ENCODE measurements at regions not wholly inside any gene's neighbourhood (a gene's known extent, or its start where the extent isn't known, plus 50 kb on each side); places are given as distances from the start of the nearest gene placed in this dataset.

GRCh38 chr10:10865303-10865702 is 152.4 kb upstream of the CELF2 start:
- intact Hi-C loops (cut with DNase I): no loop called here
- no peak for TF ChIP-seq CTCF (IDR thresholded peaks at IDR 0.05)
- no peaks in the 10 kb centered on the region for H3K27me3 ChIP-seq
- FAIRE-seq: no peak
- ATAC-seq: no peak
- DNase-seq: no peak
- no peaks in the 10 kb centered on the region for H3K4me1 ChIP-seq
- H3K4me3 ChIP-seq: no peak overlapping the region
- no peak overlapping the region for H3K27ac ChIP-seq
- H3K9me3 ChIP-seq: no peaks in the 10 kb centered on the region
- 62 to 69% methylated on average over 3 of the region's 3 CpGs for WGBS, 2 donors
- no peaks in the 10 kb centered on the region for H3K36me3 ChIP-seq

- TF ChIP-seq CTCF (IDR thresholded peaks at IDR 0.05): no peak
- FAIRE-seq (no peak), DNase-seq (no peak), ATAC-seq (no peak)
- no peaks in the 10 kb centered on the region for H3K27me3 ChIP-seq
- H3K27ac ChIP-seq: no peak overlapping the region
- H3K36me3 ChIP-seq: no peaks in the 10 kb centered on the region
- no peaks in the 10 kb centered on the region for H3K4me1 ChIP-seq
- intact Hi-C loops (cut with DNase I): no loop called here
- H3K9me3 ChIP-seq: no peaks in the 10 kb centered on the region
- no peak overlapping the region for H3K4me3 ChIP-seq
- 78 to 82% methylated on average over 6 of the region's 6 CpGs for WGBS, 2 donors
Measured at GRCh38 chr10:10865913-10866312, 151.8 kb upstream of the CELF2 start.

- TF ChIP-seq CTCF (IDR thresholded peaks at IDR 0.05): no peak
- no peak for DNase-seq
- H3K36me3 ChIP-seq: no peaks in the 10 kb centered on the region
- no peak overlapping the region for H3K27ac ChIP-seq
- H3K4me3 ChIP-seq: no peak overlapping the region
- ATAC-seq: no peak
- FAIRE-seq: no peak
- peaks cover 0 to 2% (median 0%) of the 10 kb centered on the region in 4 donors for H3K27me3 ChIP-seq
- intact Hi-C loops (cut with DNase I): no loop called here
- WGBS, 2 donors: 52 to 66% methylated on average over 4 of the region's 4 CpGs
- no peaks in the 10 kb centered on the region for H3K9me3 ChIP-seq
- H3K4me1 ChIP-seq: no peaks in the 10 kb centered on the region
Measured at GRCh38 chr10:10869592-10869991, 148.1 kb upstream of the CELF2 start.

GRCh38 chr10:10870523-10871241 is 147.0 kb upstream of the CELF2 start:
- no peak for TF ChIP-seq CTCF (IDR thresholded peaks at IDR 0.05)
- no peaks in the 10 kb centered on the region for H3K36me3 ChIP-seq
- H3K27ac ChIP-seq: no peak overlapping the region
- no peaks in the 10 kb centered on the region for H3K9me3 ChIP-seq
- no peak for DNase-seq
- H3K4me3 ChIP-seq: no peak overlapping the region
- intact Hi-C loops (cut with DNase I): no loop called here
- WGBS, 2 donors: 79 to 84% methylated on average over 16 of the region's 16 CpGs
- no peak for FAIRE-seq
- no peak for ATAC-seq
- H3K4me1 ChIP-seq: no peaks in the 10 kb centered on the region
- H3K27me3 ChIP-seq: peaks cover 0 to 2% (median 0%) of the 10 kb centered on the region in 4 donors

GRCh38 chr10:10871352-10871751 is 146.3 kb upstream of the CELF2 start:
- FAIRE-seq (no peak), DNase-seq (no peak), ATAC-seq (no peak)
- Histone ChIP-seq H3K4me1 (no peaks in the 10 kb centered on the region), H3K27ac (no peak overlapping the region), H3K4me3 (no peak overlapping the region), H3K27me3 (peaks cover 0 to 2% (median 0%) of the 10 kb centered on the region in 4 donors), H3K36me3 (no peaks in the 10 kb centered on the region), H3K9me3 (no peaks in the 10 kb centered on the region)
- TF ChIP-seq CTCF (IDR thresholded peaks at IDR 0.05): no peak
- intact Hi-C loops (cut with DNase I): no loop called here
- 59 to 69% methylated on average over 7 of the region's 7 CpGs for WGBS, 2 donors
